ENCODE measurements at regions not wholly inside any gene's neighbourhood (a gene's known extent, or its start where the extent isn't known, plus 50 kb on each side); places are given as distances from the start of the nearest gene placed in this dataset.

DNA sequence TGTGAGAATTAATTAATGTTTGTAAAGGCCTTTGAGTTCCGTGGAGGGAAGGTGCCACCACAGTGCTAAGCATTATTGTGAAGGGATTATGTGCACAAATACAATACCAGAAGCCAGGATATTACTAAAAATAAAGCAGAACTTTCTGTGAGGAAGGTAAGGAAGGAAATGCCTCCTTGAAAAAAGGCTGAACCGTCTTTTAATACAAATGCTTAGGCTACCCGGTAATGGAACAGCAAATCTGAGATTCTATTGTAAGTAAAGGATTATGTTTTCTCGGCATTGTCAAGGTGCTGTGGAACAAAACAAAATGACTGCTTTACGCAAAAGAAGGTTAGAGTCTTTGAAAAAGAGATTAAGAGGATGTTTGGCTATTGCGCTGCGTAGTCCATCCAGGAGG is 57.9 kb upstream of the SPRY1 start:
- Histone ChIP-seq H3K27ac (ENCODE audit: low read depth, low read length) (no peak overlapping the region), H3K27me3 (ENCODE audit: control insufficient read depth, low read length) (no peaks in the 10 kb centered on the region), H3K36me3 (ENCODE audit: control insufficient read depth, low read length) (no peaks in the 10 kb centered on the region), H3F3A (ENCODE audit: control insufficient read depth, insufficient read depth) (no peaks in the 10 kb centered on the region), H3K4me1 (ENCODE audit: control insufficient read depth, low read length) (no peaks in the 10 kb centered on the region), H3K9me3 (ENCODE audit: control insufficient read depth, insufficient read depth, low read length) (no peaks in the 10 kb centered on the region), H3K79me2 (ENCODE audit: control insufficient read depth, low read length) (no peaks in the 10 kb centered on the region), H3K4me2 (ENCODE audit: low read length) (no peak overlapping the region), H4K20me1 (ENCODE audit: control insufficient read depth, insufficient read depth, low read depth, low read length) (no peaks in the 10 kb centered on the region), H3K4me3 (ENCODE audit: low read length) (no peak overlapping the region), H3K9me2 (replicated peaks; ENCODE audit: control insufficient read depth, low read length) (no peaks in the 10 kb centered on the region)
- TF ChIP-seq, protein P1, sequence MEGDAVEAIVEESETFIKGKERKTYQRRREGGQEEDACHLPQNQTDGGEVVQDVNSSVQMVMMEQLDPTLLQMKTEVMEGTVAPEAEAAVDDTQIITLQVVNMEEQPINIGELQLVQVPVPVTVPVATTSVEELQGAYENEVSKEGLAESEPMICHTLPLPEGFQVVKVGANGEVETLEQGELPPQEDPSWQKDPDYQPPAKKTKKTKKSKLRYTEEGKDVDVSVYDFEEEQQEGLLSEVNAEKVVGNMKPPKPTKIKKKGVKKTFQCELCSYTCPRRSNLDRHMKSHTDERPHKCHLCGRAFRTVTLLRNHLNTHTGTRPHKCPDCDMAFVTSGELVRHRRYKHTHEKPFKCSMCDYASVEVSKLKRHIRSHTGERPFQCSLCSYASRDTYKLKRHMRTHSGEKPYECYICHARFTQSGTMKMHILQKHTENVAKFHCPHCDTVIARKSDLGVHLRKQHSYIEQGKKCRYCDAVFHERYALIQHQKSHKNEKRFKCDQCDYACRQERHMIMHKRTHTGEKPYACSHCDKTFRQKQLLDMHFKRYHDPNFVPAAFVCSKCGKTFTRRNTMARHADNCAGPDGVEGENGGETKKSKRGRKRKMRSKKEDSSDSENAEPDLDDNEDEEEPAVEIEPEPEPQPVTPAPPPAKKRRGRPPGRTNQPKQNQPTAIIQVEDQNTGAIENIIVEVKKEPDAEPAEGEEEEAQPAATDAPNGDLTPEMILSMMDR (IDR thresholded peaks at IDR 0.05; ENCODE audit: low read depth, low read length, poor library complexity, severe bottlenecking) = no peak
- TF ChIP-seq EZH2phosphoT487 (IDR thresholded peaks at IDR 0.05; ENCODE audit: borderline replicate concordance, low read length) = no peak

DNA sequence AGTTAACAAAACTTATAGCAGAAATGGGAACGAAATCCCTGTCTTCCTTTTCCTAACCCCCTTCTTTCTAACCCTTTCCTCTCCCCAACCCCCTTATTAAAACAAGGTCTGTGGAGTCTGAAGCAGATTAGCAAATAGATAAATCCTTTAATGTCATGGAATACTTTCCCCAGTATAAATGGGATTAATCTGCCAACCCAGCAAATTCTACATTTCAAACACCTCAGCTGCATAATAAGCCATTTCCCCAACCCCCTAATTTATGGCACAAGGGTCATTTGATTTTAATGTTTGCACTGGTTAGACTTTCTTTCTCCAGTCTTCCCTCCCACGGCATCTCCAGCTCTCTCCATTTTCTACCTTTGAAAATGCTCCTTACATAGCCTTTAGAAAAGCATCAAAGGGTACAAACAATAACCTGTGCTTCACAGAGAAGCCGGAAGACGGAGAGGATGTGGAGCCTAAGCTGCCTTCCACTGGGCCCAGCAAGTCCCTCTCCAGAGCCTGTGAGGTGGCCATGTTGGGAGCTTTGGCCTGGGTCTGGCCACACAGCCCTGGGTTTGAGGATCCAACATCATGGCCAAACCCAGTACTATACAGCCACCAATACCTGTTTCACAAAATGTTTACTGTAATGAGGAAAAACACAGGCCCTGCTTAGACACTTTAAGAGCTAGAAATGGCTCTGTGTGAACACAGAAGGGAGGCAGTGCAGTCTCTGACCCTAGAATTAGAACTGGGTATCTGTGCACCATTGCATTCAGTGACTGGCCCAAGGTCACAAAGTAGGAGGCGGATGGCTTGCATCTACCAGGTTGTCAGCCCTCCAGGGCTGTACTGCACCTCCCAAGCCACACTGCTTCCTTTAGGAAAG is 56.9 kb upstream of the SPRY1 start:
- no peaks in the 10 kb centered on the region for H3K79me2 ChIP-seq (ENCODE audit: control insufficient read depth, low read length)
- no peaks in the 10 kb centered on the region for H3K36me3 ChIP-seq (ENCODE audit: control insufficient read depth, low read length)
- H4K20me1 ChIP-seq (ENCODE audit: control insufficient read depth, insufficient read depth, low read depth, low read length) = no peaks in the 10 kb centered on the region
- no peaks in the 10 kb centered on the region for H3K4me1 ChIP-seq (ENCODE audit: control insufficient read depth, low read length)
- no peak overlapping the region for H3K27ac ChIP-seq (ENCODE audit: low read depth, low read length)
- H3K9me2 ChIP-seq (replicated peaks; ENCODE audit: control insufficient read depth, low read length) = no peaks in the 10 kb centered on the region
- H3K4me2 ChIP-seq (ENCODE audit: low read length) = no peak overlapping the region
- TF ChIP-seq, protein P1 (IDR thresholded peaks at IDR 0.05; ENCODE audit: low read depth, low read length, poor library complexity, severe bottlenecking) = no peak
- no peak for TF ChIP-seq EZH2phosphoT487 (IDR thresholded peaks at IDR 0.05; ENCODE audit: borderline replicate concordance, low read length)
- H3K9me3 ChIP-seq (ENCODE audit: control insufficient read depth, insufficient read depth, low read length) = no peaks in the 10 kb centered on the region
- no peak overlapping the region for H3K4me3 ChIP-seq (ENCODE audit: low read length)
- H3F3A ChIP-seq (ENCODE audit: control insufficient read depth, insufficient read depth) = no peaks in the 10 kb centered on the region
- H3K27me3 ChIP-seq (ENCODE audit: control insufficient read depth, low read length) = no peaks in the 10 kb centered on the region

DNA sequence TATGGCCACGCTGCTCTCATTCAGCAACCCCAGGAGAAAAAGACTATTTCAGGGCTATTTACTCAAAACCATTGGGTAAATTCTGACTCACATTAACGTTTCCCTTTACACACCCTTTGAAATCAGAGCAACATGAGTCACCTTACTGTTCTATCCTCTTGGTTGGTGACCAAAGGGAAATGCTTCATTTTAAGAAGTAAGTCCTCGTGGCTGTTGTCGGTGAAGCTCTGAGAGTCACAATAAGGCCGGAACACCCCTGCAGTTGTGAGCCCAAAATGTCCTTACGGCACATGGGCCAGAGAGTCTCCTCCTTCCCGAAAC is 56.3 kb upstream of the SPRY1 start:
- TF ChIP-seq EZH2phosphoT487 (IDR thresholded peaks at IDR 0.05; ENCODE audit: borderline replicate concordance, low read length) = no peak
- TF ChIP-seq, protein P1 (IDR thresholded peaks at IDR 0.05; ENCODE audit: low read depth, low read length, poor library complexity, severe bottlenecking) = no peak
- Histone ChIP-seq H3K9me3 (ENCODE audit: control insufficient read depth, insufficient read depth, low read length) (no peaks in the 10 kb centered on the region), H3K79me2 (ENCODE audit: control insufficient read depth, low read length) (no peaks in the 10 kb centered on the region), H3K27ac (ENCODE audit: low read depth, low read length) (no peak overlapping the region), H3K36me3 (ENCODE audit: control insufficient read depth, low read length) (no peaks in the 10 kb centered on the region), H3K27me3 (ENCODE audit: control insufficient read depth, low read length) (no peaks in the 10 kb centered on the region), H3F3A (ENCODE audit: control insufficient read depth, insufficient read depth) (no peaks in the 10 kb centered on the region), H3K4me3 (ENCODE audit: low read length) (no peak overlapping the region), H3K9me2 (replicated peaks; ENCODE audit: control insufficient read depth, low read length) (no peaks in the 10 kb centered on the region), H4K20me1 (ENCODE audit: control insufficient read depth, insufficient read depth, low read depth, low read length) (no peaks in the 10 kb centered on the region), H3K4me1 (ENCODE audit: control insufficient read depth, low read length) (no peaks in the 10 kb centered on the region), H3K4me2 (ENCODE audit: low read length) (no peak overlapping the region)
